Suprapubic skin (tissue), 4 donors: ENCODE measurements at regions not wholly inside any gene's neighbourhood (a gene's known extent, or its start where the extent isn't known, plus 50 kb on each side); places are given as distances from the start of the nearest gene placed in this dataset.
A peak's percentile ranks its signal among the peaks of the same experiment; 100 is the strongest.

Source experiments
- DNase-seq, 2 donors: peaks; one replicate each; pipeline ENCODE4 v3.0.0-alpha.2; 2019; ENCODE audit warnings: low spot score in 2 of 2
- H3K27ac ChIP-seq: fragments of 200-600 bp; sonication (generic); one replicate; pipeline ENCODE4 v1.5.1; 2019
- H3K27me3 ChIP-seq: fragments of 200-600 bp; sonication (generic); one replicate; pipeline ENCODE4 v1.5.1; 2019
- H3K36me3 ChIP-seq: fragments of 200-600 bp; sonication (generic); one replicate; pipeline ENCODE4 v1.5.1; 2019
- H3K4me1 ChIP-seq: fragments of 200-600 bp; sonication (generic); one replicate; pipeline ENCODE4 v1.5.1; 2019
- H3K4me3 ChIP-seq: fragments of 200-600 bp; sonication (generic); one replicate; pipeline ENCODE4 v1.5.1; 2019; ENCODE audit warnings: mild to moderate bottlenecking
- H3K9me3 ChIP-seq: fragments of 200-600 bp; sonication (generic); one replicate; pipeline ENCODE4 v1.5.1; 2019
- EP300 ChIP-seq: sonication (generic); formaldehyde crosslinking; IDR thresholded peaks from one replicate; pipeline ENCODE4 v1.6.1; 2017; ENCODE audit warnings: antibody characterized with exemption
- POLR2A ChIP-seq, 2 donors: fragments of 450-650 bp; IDR thresholded peaks; one replicate each; pipeline ENCODE4 v1.6.1; 2017; ENCODE audit warnings: antibody characterized with exemption in 2 of 2, mild to moderate bottlenecking in 2 of 2, moderate library complexity in 2 of 2
- POLR2AphosphoS5 ChIP-seq, 3 donors: sonication (generic); formaldehyde crosslinking; IDR thresholded peaks; one replicate each; pipeline ENCODE4 v1.6.1; 2017; ENCODE audit warnings: antibody characterized with exemption in 3 of 3
- WGBS: methylation state at CpG from one replicate; pipeline ENCODE4 v1.1.5; 2018; 5-methylcytosine and 5-hydroxymethylcytosine counted together
- TF ChIP-seq, protein P1 (sequence below), 2 donors: fragments of 200-600 bp in 1 of 2; fragments of 450-650 bp in 1 of 2; sonication (generic) in 1 of 2; IDR thresholded peaks; one replicate each; pipeline ENCODE4 v1.5.1; 2016 to 2019; ENCODE audit warnings: antibody characterized with exemption in 2 of 2, mild to moderate bottlenecking in 1 of 2, moderate library complexity in 1 of 2

GRCh38 chr7:93013446-93014061 is 104.2 kb downstream of the SAMD9 start:
- H3K4me3 ChIP-seq = no peak overlapping the region
- no peaks in the 10 kb centered on the region for H3K36me3 ChIP-seq
- peak overlapping the region; percentile 8 for H3K27ac ChIP-seq
- H3K9me3 ChIP-seq = no peaks in the 10 kb centered on the region
- DNase-seq = no peak
- 98% methylated on average over 2 of the region's 2 CpGs for WGBS
- no peaks in the 10 kb centered on the region for H3K27me3 ChIP-seq
- no peak for TF ChIP-seq POLR2AphosphoS5 (IDR thresholded peaks at IDR 0.05)
- no peak for TF ChIP-seq POLR2A (IDR thresholded peaks at IDR 0.05)
- TF ChIP-seq EP300 = no peak
- TF ChIP-seq, protein P1, sequence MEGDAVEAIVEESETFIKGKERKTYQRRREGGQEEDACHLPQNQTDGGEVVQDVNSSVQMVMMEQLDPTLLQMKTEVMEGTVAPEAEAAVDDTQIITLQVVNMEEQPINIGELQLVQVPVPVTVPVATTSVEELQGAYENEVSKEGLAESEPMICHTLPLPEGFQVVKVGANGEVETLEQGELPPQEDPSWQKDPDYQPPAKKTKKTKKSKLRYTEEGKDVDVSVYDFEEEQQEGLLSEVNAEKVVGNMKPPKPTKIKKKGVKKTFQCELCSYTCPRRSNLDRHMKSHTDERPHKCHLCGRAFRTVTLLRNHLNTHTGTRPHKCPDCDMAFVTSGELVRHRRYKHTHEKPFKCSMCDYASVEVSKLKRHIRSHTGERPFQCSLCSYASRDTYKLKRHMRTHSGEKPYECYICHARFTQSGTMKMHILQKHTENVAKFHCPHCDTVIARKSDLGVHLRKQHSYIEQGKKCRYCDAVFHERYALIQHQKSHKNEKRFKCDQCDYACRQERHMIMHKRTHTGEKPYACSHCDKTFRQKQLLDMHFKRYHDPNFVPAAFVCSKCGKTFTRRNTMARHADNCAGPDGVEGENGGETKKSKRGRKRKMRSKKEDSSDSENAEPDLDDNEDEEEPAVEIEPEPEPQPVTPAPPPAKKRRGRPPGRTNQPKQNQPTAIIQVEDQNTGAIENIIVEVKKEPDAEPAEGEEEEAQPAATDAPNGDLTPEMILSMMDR (IDR thresholded peaks at IDR 0.05) = no peak
- peaks cover 38% of the 10 kb centered on the region for H3K4me1 ChIP-seq

DNA sequence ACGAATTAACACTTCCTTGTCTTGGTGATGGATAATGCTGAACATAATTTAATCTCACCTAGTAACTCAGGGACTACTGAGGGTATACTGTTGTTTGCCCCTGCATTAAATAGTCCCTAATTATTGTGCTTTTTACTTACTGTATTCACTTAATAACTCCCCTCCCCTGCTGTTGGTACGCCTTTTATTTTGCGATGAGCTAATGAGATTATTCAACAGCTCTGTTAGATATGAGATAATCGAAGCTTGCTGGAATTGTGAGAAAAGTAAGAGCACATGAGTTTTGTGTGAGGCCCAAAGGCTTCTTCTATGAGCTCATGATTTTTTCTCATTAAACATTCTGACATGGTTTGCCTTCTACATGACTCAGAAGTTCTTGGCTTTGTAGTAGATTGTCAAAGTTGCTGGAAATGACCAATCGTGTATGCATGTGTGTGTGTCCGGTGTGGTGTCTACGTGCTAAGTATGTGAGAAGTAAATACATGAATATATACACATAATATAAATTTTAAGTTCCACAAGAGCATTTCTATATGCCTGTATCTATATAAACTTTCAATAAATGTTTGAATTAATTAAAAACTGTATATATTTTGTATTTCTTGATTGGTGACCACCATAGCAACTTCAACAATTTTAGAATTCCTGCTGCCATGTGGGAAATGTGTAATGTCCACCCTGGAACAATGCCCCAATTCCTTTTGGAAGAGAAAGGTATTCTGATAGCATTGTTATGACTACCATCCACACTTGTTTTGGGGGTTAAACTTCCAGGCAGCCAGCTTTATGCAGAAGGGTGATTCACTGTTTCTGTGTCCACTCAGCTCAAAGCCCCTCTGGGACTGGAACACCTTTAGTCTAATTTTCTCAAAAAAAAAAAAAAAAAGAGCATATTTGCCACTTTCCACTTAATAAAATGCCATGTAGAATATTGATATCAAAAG is 106.2 kb downstream of the SAMD9 start:
- TF ChIP-seq POLR2A (IDR thresholded peaks at IDR 0.05) (no peak), EP300 (no peak), POLR2AphosphoS5 (IDR thresholded peaks at IDR 0.05) (no peak)
- TF ChIP-seq, protein P1 (IDR thresholded peaks at IDR 0.05) = no peak
- H3K27me3 ChIP-seq = no peaks in the 10 kb centered on the region
- H3K27ac ChIP-seq = no peak overlapping the region
- H3K4me1 ChIP-seq = peaks cover 36% of the 10 kb centered on the region
- 44% methylated on average over 7 of the region's 7 CpGs for WGBS
- no peak for DNase-seq
- H3K36me3 ChIP-seq = no peaks in the 10 kb centered on the region
- H3K9me3 ChIP-seq = no peaks in the 10 kb centered on the region
- H3K4me3 ChIP-seq = no peak overlapping the region

DNA sequence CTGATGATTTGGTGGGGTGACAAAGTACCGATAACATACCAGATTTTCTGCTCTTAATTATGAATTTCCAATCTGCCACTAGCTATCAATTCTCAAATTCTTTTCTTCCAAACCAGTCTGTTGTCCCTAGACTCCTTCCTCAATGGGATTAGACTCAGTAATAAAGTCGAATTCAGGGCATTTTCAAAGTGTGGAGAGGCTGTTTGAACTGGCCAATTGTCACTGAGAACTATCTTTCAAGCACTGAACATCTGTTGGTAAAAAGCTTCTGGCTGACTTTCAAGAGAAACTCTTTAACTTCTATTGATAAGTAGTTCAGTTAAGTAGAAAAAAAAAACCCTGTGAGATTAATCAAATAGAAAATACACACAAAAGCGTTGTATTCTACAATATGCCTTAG is 108.9 kb downstream of the SAMD9 start:
- 67% methylated on average over 3 of the region's 3 CpGs for WGBS

DNA sequence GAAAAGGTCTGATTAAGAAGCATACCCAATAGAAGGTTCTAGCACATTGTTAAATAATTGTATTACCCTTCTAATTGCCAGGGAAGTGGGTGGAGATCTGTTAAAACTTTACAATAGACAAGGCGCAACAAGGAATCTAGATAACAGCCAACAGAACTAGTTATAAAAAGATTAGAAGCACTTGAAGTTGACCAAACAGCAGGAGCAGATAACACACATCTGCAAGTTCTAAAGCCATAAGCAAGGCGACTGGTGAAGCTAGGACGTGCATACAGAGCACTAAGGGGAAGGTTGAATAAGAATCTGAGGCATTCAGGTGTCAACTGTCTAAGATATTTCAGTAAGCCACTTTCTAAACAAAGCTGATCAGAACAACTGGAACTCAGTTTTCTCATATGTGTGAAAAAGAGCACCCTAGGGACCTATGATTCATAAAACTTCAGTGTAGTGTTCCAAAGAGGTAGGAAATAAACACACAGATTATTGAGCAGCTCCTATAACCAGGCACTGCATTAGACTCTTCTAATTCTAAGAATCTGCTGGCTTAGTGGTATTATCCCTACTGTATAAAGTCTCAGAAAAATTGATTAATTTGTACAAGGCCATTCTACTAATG is 111.2 kb downstream of the SAMD9 start:
- H3K4me1 ChIP-seq = no peaks in the 10 kb centered on the region
- H3K27me3 ChIP-seq = no peaks in the 10 kb centered on the region
- no peak overlapping the region for H3K4me3 ChIP-seq
- no peaks in the 10 kb centered on the region for H3K9me3 ChIP-seq
- no peak overlapping the region for H3K27ac ChIP-seq
- no peak for DNase-seq
- TF ChIP-seq POLR2A (IDR thresholded peaks at IDR 0.05) (no peak), EP300 (no peak), POLR2AphosphoS5 (IDR thresholded peaks at IDR 0.05) (no peak)
- TF ChIP-seq, protein P1 (IDR thresholded peaks at IDR 0.05) = no peak
- WGBS = 78% methylated on average over 3 of the region's 3 CpGs
- H3K36me3 ChIP-seq = no peaks in the 10 kb centered on the region

More for the DNA sequence above, 108.9 kb downstream of the SAMD9 start:
- Histone ChIP-seq H3K27ac (no peak overlapping the region), H3K27me3 (no peaks in the 10 kb centered on the region), H3K9me3 (no peaks in the 10 kb centered on the region), H3K4me1 (peaks cover 10% of the 10 kb centered on the region), H3K36me3 (no peaks in the 10 kb centered on the region), H3K4me3 (no peak overlapping the region)
- DNase-seq = no peak
- TF ChIP-seq EP300 = no peak

DNA sequence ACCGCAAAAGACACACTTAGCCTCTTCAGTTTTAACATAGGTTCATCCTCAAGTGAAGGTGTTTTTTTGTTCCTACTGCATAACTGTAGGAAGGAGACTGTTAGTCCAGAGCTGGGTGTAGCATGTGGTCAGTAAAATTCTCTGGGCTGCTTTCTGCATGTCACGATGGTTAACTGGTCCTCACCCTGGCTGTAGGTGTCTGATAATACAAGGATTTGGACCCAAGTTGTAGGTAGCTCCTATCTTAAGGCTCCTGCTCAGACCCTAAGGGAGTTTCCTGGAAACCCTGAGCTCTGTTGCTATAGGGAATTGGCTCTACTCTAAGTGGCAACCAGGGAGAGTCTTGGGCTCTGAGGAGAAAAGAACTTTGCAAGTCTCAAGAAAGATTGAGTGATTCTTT is 112.9 kb downstream of the SAMD9 start:
- Histone ChIP-seq H3K4me3 (no peak overlapping the region), H3K36me3 (no peaks in the 10 kb centered on the region), H3K27me3 (no peaks in the 10 kb centered on the region), H3K4me1 (no peaks in the 10 kb centered on the region), H3K9me3 (no peaks in the 10 kb centered on the region), H3K27ac (no peak overlapping the region)
- DNase-seq = no peak
- TF ChIP-seq EP300 = no peak
- no peak for TF ChIP-seq POLR2A (IDR thresholded peaks at IDR 0.05)
- TF ChIP-seq POLR2AphosphoS5 (IDR thresholded peaks at IDR 0.05) = no peak
- TF ChIP-seq, protein P1 (IDR thresholded peaks at IDR 0.05) = no peak
- 77% methylated on average over 2 of the region's 2 CpGs for WGBS
